Fibroblast of mammary gland (primary cell): ENCODE measurements at regions not wholly inside any gene's neighbourhood (a gene's known extent, or its start where the extent isn't known, plus 50 kb on each side); places are given as distances from the start of the nearest gene placed in this dataset.

Source experiments
- DNase-seq: peaks from one replicate; pipeline ENCODE4 v3.0.0-alpha.2; 2010; ENCODE audit warnings: low read depth
- H3K4me3 ChIP-seq: 2 replicates; pipeline ENCODE4 v1.5.1; 2011; ENCODE audit warnings: low read depth, mild to moderate bottlenecking, low read length, moderate library complexity; ENCODE audit not compliant: control insufficient read depth
- CTCF ChIP-seq: conservative IDR thresholded peaks from 2 replicates; pipeline ENCODE4 v1.5.1; 2011; ENCODE audit warnings: low read depth, low read length, inconsistent platforms; ENCODE audit not compliant: control insufficient read depth, insufficient read depth

GRCh38 chr4:66628146-66628545 is 917.2 kb downstream of the CENPC start:
- H3K4me3 ChIP-seq: no peak overlapping the region
- no peak for TF ChIP-seq CTCF
- DNase-seq: no peak

GRCh38 chr4:66625480-66625879 is 919.8 kb downstream of the CENPC start:
- no peak overlapping the region for H3K4me3 ChIP-seq
- no peak for DNase-seq
- no peak for TF ChIP-seq CTCF

- H3K4me3 ChIP-seq: no peak overlapping the region
- no peak for DNase-seq
- TF ChIP-seq CTCF: no peak
Observed at GRCh38 chr4:66613591-66613990, 931.7 kb downstream of the CENPC start.

- no peak for TF ChIP-seq CTCF
- H3K4me3 ChIP-seq: no peak overlapping the region
- DNase-seq: no peak
Observed at GRCh38 chr4:66609014-66609413, 936.3 kb downstream of the CENPC start.

GRCh38 chr4:66606908-66607307 is 936.6 kb upstream of the EPHA5 start:
- TF ChIP-seq CTCF: no peak
- H3K4me3 ChIP-seq: no peak overlapping the region
- no peak for DNase-seq

- no peak overlapping the region for H3K4me3 ChIP-seq
- DNase-seq: no peak
- TF ChIP-seq CTCF: no peak
Observed at GRCh38 chr4:66606215-66606614, 935.9 kb upstream of the EPHA5 start.

- no peak for TF ChIP-seq CTCF
- DNase-seq: no peak
- no peak overlapping the region for H3K4me3 ChIP-seq
Observed at GRCh38 chr4:66604192-66604591, 933.9 kb upstream of the EPHA5 start.
